Limb (tissue), 2 donors: ENCODE measurements at regions not wholly inside any gene's neighbourhood (a gene's known extent, or its start where the extent isn't known, plus 50 kb on each side); places are given as distances from the start of the nearest gene placed in this dataset.
A peak's percentile ranks its signal among the peaks of the same experiment; 100 is the strongest.

ENCODE experiments used
- DNase-seq, 2 donors: peaks; one replicate each; pipeline ENCODE4 v3.0.0-alpha.2; 2016; ENCODE audit errors: extremely low spot score in 2 of 2

- no peak for DNase-seq
These were observed 132.1 kb upstream of the BTG1 start for GRCh38 chr12:92277795-92278194.

GRCh38 chr12:92276276-92276675, 130.6 kb upstream of the BTG1 start:
- no peak for DNase-seq

GRCh38 chr12:92275443-92276154, 130.0 kb upstream of the BTG1 start:
- DNase-seq: no peak

- no peak for DNase-seq
These were observed 127.4 kb upstream of the BTG1 start for GRCh38 chr12:92273076-92273475.

- DNase-seq: no peak
These were observed 126.7 kb upstream of the BTG1 start for GRCh38 chr12:92272061-92272964.

- DNase-seq: no peak
These were observed 125.7 kb upstream of the BTG1 start for GRCh38 chr12:92271341-92271740.

- DNase-seq: no peak
These were observed 124.9 kb upstream of the BTG1 start for GRCh38 chr12:92270521-92270920.

GRCh38 chr12:92268946-92269345, 123.3 kb upstream of the BTG1 start:
- DNase-seq: no peak

GRCh38 chr12:92261692-92262091, 116.0 kb upstream of the BTG1 start:
- DNase-seq: no peak

GRCh38 chr12:92261071-92261470, 115.4 kb upstream of the BTG1 start:
- no peak for DNase-seq

- DNase-seq: no peak
These were observed 114.1 kb upstream of the BTG1 start for GRCh38 chr12:92259696-92260251.

- no peak for DNase-seq
These were observed 113.6 kb upstream of the BTG1 start for GRCh38 chr12:92259291-92259690.

- DNase-seq: no peak
These were observed 111.6 kb upstream of the BTG1 start for GRCh38 chr12:92257261-92257660.

GRCh38 chr12:92255741-92256140, 110.1 kb upstream of the BTG1 start:
- no peak for DNase-seq

GRCh38 chr12:92253301-92253700, 107.7 kb upstream of the BTG1 start:
- no peak for DNase-seq

GRCh38 chr12:92248977-92249376, 103.3 kb upstream of the BTG1 start:
- no peak for DNase-seq

GRCh38 chr12:92244036-92244435, 98.4 kb upstream of the BTG1 start:
- peak in 1 of 2 donors; percentile 40 for DNase-seq

- peak in 1 of 2 donors; percentile 35 for DNase-seq
These were observed 97.3 kb upstream of the BTG1 start for GRCh38 chr12:92242907-92243306.

- DNase-seq: no peak
These were observed 92.3 kb upstream of the BTG1 start for GRCh38 chr12:92237762-92238523.

- no peak for DNase-seq
These were observed 91.6 kb upstream of the BTG1 start for GRCh38 chr12:92237262-92237661.

GRCh38 chr12:92235703-92236472, 90.2 kb upstream of the BTG1 start:
- DNase-seq: no peak
